Lower lobe of right lung (tissue), 2 donors: ENCODE measurements at regions not wholly inside any gene's neighbourhood (a gene's known extent, or its start where the extent isn't known, plus 50 kb on each side); places are given as distances from the start of the nearest gene placed in this dataset. TPM values are rescaled to one million over a fixed set of nuclear protein-coding genes. Genes with fewer than 3 reads are reported as not detected.

ENCODE experiments used
- ATAC-seq, 2 donors: fragments of 200-7000 bp; cut with Tn5 transposase; one replicate each; pipeline ENCODE4 v1.9.1; 2020 to 2022; ENCODE audit warnings: mild to moderate bottlenecking in 2 of 2, moderate library complexity in 2 of 2
- DNase-seq: peaks from one replicate; pipeline ENCODE4 v3.0.0-alpha.2; 2020
- H3K27ac ChIP-seq: fragments of 200-600 bp; one replicate; pipeline ENCODE4 v1.8.0; 2022
- H3K27me3 ChIP-seq: fragments of 200-600 bp; one replicate; pipeline ENCODE4 v1.8.0; 2022; ENCODE audit warnings: low read depth
- H3K36me3 ChIP-seq: fragments of 200-600 bp; one replicate; pipeline ENCODE4 v1.8.0; 2022; ENCODE audit warnings: mild to moderate bottlenecking
- H3K4me1 ChIP-seq: fragments of 200-600 bp; one replicate; pipeline ENCODE4 v1.8.0; 2022
- H3K4me3 ChIP-seq: fragments of 200-600 bp; one replicate; pipeline ENCODE4 v1.8.0; 2022; ENCODE audit warnings: mild to moderate bottlenecking
- H3K9me3 ChIP-seq: fragments of 200-600 bp; one replicate; pipeline ENCODE4 v1.8.0; 2022
- CTCF ChIP-seq: fragments of 200-600 bp; IDR thresholded peaks from one replicate; pipeline ENCODE4 v1.8.0; 2022; ENCODE audit warnings: antibody characterized with exemption, mild to moderate bottlenecking
- intact Hi-C: fragments of 100-400 bp; cut with DNase I; formaldehyde crosslinking; loops from one replicate; pipeline ENCODE4 v1.11.0; 2022
- microRNA-seq: library from miRNA; unstranded; fragments of <30 nt; microRNA quantifications from one replicate; pipeline ENCODE4 v1.2.0, GENCODE V29; 2020; ENCODE audit warnings: borderline number of aligned reads
- donor health status: DM: no; HTN: yes; CAD: no; lungs with severe emphysema.

DNA sequence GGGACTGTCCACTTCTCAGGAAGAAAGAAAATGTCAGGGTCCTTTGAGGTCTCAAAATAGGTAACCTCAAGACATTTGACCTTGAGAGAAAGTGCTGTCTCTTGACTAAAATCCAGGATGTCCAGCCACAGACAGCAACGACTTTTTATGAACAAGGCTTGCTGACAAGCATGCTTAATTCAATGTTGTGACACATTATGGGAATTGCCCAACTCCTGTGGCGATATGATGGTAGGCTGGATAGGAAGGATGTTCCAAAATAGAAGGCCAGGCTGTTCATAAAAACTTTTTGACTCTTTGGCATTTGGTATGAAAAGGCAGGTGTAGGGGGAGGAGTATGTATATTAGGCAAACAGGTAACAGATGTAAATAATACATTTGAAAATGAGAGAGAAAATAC is 50.8 kb upstream of the EDNRA start:
- no peak for TF ChIP-seq CTCF
- ATAC-seq (no peak), DNase-seq (no peak)
- intact Hi-C loops, result no loop called here
- no peaks in the 10 kb centered on the region for H3K27me3 ChIP-seq
- no peaks in the 10 kb centered on the region for H3K4me1 ChIP-seq
- no peak overlapping the region for H3K4me3 ChIP-seq
- H3K36me3 ChIP-seq, result no peaks in the 10 kb centered on the region
- H3K9me3 ChIP-seq, result peaks cover 9% of the 10 kb centered on the region
- no peak overlapping the region for H3K27ac ChIP-seq

Small RNA genes lying in the stretch of these regions (microRNA-seq; reads per million reads assigned to microRNA genes)
- gene MIR548G, result not detected
